OCI-LY7 (cell line): ENCODE measurements at regions not wholly inside any gene's neighbourhood (a gene's known extent, or its start where the extent isn't known, plus 50 kb on each side); places are given as distances from the start of the nearest gene placed in this dataset.

ENCODE experiments used
- CTCF ChIP-seq: fragments of 200-600 bp; sonication (generic); conservative IDR thresholded peaks from 2 replicates; pipeline ENCODE4 v1.5.1; 2014; ENCODE audit warnings: mild to moderate bottlenecking, antibody characterized with exemption, low read length, moderate library complexity, mixed read lengths
- EZH2phosphoT487 ChIP-seq: fragments of 200-600 bp; sonication (generic); IDR thresholded peaks from 2 replicates; pipeline ENCODE4 v1.6.1; 2018; ENCODE audit warnings: low read depth, borderline replicate concordance, mild to moderate bottlenecking, mixed run types, antibody characterized with exemption, low read length, moderate library complexity, mixed read lengths

- no peak for TF ChIP-seq CTCF
- no peak for TF ChIP-seq EZH2phosphoT487
Observed at GRCh38 chr18:66439670-66440069, 164.2 kb downstream of the CDH19 start.
